Type B pancreatic cell (in vitro differentiated cells): ENCODE measurements at regions not wholly inside any gene's neighbourhood (a gene's known extent, or its start where the extent isn't known, plus 50 kb on each side); places are given as distances from the start of the nearest gene placed in this dataset.

ENCODE experiments used
- DNase-seq: peaks from one replicate; pipeline ENCODE4 v3.0.0; 2021; ENCODE audit warnings: mixed read lengths; ENCODE audit not compliant: unreplicated experiment; ENCODE audit errors: extremely low spot score
- H3K27ac Mint-ChIP-seq: 2 replicates; pipeline ENCODE4 v1.8.0; 2021; ENCODE audit warnings: mild to moderate bottlenecking, mixed read lengths
- H3K27me3 Mint-ChIP-seq: 2 replicates; pipeline ENCODE4 v1.8.0; 2021; ENCODE audit warnings: mixed read lengths
- H3K36me3 Mint-ChIP-seq: 2 replicates; pipeline ENCODE4 v1.8.0; 2021; ENCODE audit warnings: mixed read lengths
- H3K4me1 Mint-ChIP-seq: one replicate; pipeline ENCODE4 v1.8.0; 2021; ENCODE audit warnings: mixed read lengths; ENCODE audit not compliant: unreplicated experiment
- H3K4me3 Mint-ChIP-seq: 2 replicates; pipeline ENCODE4 v1.8.0; 2021; ENCODE audit warnings: mild to moderate bottlenecking, mixed read lengths
- H3K9me3 Mint-ChIP-seq: 2 replicates; pipeline ENCODE4 v1.8.0; 2021; ENCODE audit warnings: mixed read lengths
- CTCF ChIP-seq: fragments of 200-600 bp; sonication (generic); conservative IDR thresholded peaks from 2 replicates; pipeline ENCODE4 v1.5.0; 2021; ENCODE audit warnings: antibody characterized with exemption, mild to moderate bottlenecking

GRCh38 chr5:135158314-135158697, 124.3 kb upstream of the PITX1 start:
- no peak for TF ChIP-seq CTCF
- peaks cover 18% of the 10 kb centered on the region for H3K9me3 Mint-ChIP-seq
- peaks cover 46% of the 10 kb centered on the region for H3K27me3 Mint-ChIP-seq
- no peaks in the 10 kb centered on the region for H3K4me1 Mint-ChIP-seq
- H3K27ac Mint-ChIP-seq = no peak overlapping the region
- DNase-seq = no peak
- H3K4me3 Mint-ChIP-seq = no peak overlapping the region
- no peaks in the 10 kb centered on the region for H3K36me3 Mint-ChIP-seq

DNA sequence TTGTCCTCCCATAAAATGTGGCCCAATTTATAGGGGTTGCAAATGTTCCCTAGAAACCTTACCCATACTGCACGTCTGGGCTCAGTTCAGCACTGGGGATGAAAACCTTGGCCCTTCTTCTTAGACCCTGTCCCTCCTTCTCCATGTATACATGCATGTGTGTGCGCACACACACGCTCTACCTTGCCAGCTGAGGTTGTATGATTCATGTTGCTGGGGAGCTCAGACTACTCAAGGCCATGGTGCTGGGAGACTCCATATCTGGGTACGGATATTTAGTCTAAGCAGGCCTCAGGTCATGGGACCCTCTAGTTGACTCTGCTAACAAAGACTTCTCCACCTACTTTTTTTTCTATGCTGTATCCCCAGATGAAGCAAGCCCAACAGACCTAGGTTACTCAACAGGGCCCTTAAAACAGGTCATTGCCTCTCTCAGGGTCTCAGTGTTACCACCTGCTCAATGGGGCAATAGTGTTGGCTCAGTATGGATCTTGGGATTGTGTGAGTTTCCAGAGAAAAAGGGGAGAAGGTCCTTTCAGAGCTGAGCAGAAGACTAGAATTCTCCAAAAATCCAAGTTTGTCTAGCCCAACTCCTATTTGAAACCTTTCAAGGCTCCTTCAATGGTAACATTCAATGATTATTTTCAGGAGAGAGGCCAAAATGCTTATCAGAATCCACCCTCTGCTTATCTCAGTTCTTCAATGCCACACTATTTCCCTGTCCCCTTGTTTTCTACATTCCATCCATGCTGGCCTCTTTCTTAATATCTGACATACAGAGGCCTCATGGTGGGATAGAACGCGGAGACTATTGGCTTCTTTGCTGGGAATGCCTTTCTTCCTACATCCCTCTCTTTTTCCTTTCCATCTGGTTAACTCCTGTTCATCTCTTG, 123.6 kb upstream of the PITX1 start:
- no peaks in the 10 kb centered on the region for H3K36me3 Mint-ChIP-seq

GRCh38 chr5:135156715-135157404, 122.8 kb upstream of the PITX1 start:
- no peaks in the 10 kb centered on the region for H3K4me1 Mint-ChIP-seq
- H3K4me3 Mint-ChIP-seq = no peak overlapping the region
- no peak for TF ChIP-seq CTCF
- DNase-seq = peak; percentile 53
- H3K27me3 Mint-ChIP-seq = peaks cover 42% of the 10 kb centered on the region
- no peak overlapping the region for H3K27ac Mint-ChIP-seq
- no peaks in the 10 kb centered on the region for H3K36me3 Mint-ChIP-seq
- peaks cover 18% of the 10 kb centered on the region for H3K9me3 Mint-ChIP-seq

More for the DNA sequence above, 123.6 kb upstream of the PITX1 start:
- peak; percentile 29 for DNase-seq
- Mint-ChIP-seq H3K27ac (no peak overlapping the region), H3K4me3 (no peak overlapping the region), H3K4me1 (no peaks in the 10 kb centered on the region), H3K27me3 (peaks cover 47% of the 10 kb centered on the region), H3K9me3 (peaks cover 18% of the 10 kb centered on the region)
- TF ChIP-seq CTCF = no peak

GRCh38 chr5:135156337-135156714, 122.3 kb upstream of the PITX1 start:
- TF ChIP-seq CTCF = no peak
- Mint-ChIP-seq H3K36me3 (no peaks in the 10 kb centered on the region), H3K27ac (no peak overlapping the region), H3K9me3 (peaks cover 18% of the 10 kb centered on the region), H3K4me3 (no peak overlapping the region), H3K4me1 (no peaks in the 10 kb centered on the region), H3K27me3 (peaks cover 40% of the 10 kb centered on the region)
- DNase-seq = no peak

DNA sequence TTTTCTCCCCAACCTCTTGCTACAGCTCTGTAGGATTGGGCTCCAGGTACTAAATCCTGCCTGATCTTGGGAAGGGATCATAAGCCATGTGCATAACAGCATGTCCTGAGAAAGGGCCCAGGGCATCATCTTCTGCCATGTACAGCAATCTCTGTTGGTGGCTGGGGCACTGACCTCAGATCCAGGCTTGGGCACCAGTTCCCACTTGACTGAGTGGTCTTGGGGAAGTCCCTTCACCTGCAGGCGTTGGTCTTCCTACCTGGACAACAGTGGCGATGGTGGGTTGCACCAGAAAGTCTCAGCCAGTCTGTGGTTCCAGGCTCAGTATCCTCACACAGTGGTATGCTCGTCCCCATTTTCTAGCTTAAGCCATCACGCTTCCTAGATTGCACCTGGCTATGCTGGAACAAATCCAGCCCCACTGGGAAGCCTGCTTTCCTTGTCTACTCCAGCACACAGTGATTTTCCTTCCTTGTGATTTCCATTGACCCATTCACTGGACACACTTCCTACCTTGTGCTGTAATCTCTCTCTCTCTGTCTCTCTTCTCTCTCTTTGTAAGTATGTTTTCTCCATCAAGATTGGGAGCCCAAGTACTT, 121.7 kb upstream of the PITX1 start:
- TF ChIP-seq CTCF = no peak
- Mint-ChIP-seq H3K27me3 (peaks cover 34% of the 10 kb centered on the region), H3K4me3 (no peak overlapping the region), H3K27ac (no peak overlapping the region), H3K9me3 (peaks cover 18% of the 10 kb centered on the region), H3K4me1 (no peaks in the 10 kb centered on the region), H3K36me3 (no peaks in the 10 kb centered on the region)
- peak; percentile 3 for DNase-seq
